ENCODE measurements at regions not wholly inside any gene's neighbourhood (a gene's known extent, or its start where the extent isn't known, plus 50 kb on each side); places are given as distances from the start of the nearest gene placed in this dataset.

- Histone ChIP-seq H3K36me3 (replicated peaks in 1 of 2) (no peaks in the 10 kb centered on the region), H3K27ac (no peak overlapping the region), H3K27me3 (no peaks in the 10 kb centered on the region), H3K4me1 (replicated peaks in 1 of 2) (no peaks in the 10 kb centered on the region), H3K9me3 (replicated peaks in 1 of 3) (no peaks in the 10 kb centered on the region), H3K4me3 (no peak overlapping the region)
- WGBS, 4 donors: 66 to 88% (median 74%) methylated on average over 2 of the region's 2 CpGs
- no peak for TF ChIP-seq CTCF (IDR thresholded peaks at IDR 0.05)
- no peak for TF ChIP-seq POLR2A (IDR thresholded peaks at IDR 0.05)
- DNase-seq: no peak
- intact Hi-C loops (cut with DNase I): no loop called here
These were observed 363.1 kb upstream of the OR4E1 start for GRCh38 chr14:22036541-22037239.

- intact Hi-C loops (cut with DNase I): no loop called here
- H3K27ac ChIP-seq: no peak overlapping the region
These were observed 352.9 kb upstream of the OR4E1 start for GRCh38 chr14:22026527-22026926.

GRCh38 chr14:22025879-22026278, 352.3 kb upstream of the OR4E1 start:
- no peak for TF ChIP-seq CTCF (IDR thresholded peaks at IDR 0.05)
- TF ChIP-seq POLR2A (IDR thresholded peaks at IDR 0.05): no peak
- no peak overlapping the region for H3K27ac ChIP-seq
- no peak overlapping the region for H3K4me3 ChIP-seq
- no peaks in the 10 kb centered on the region for H3K4me1 ChIP-seq (replicated peaks in 1 of 2)
- H3K27me3 ChIP-seq: no peaks in the 10 kb centered on the region
- no peaks in the 10 kb centered on the region for H3K9me3 ChIP-seq (replicated peaks in 1 of 3)
- H3K36me3 ChIP-seq (replicated peaks in 1 of 2): no peaks in the 10 kb centered on the region
- no peak for DNase-seq
- intact Hi-C loops (cut with DNase I): no loop called here
- WGBS, 4 donors: 54 to 75% (median 56%) methylated on average over 1 of the region's 1 CpG

More at GRCh38 chr14:22026527-22026926, 352.9 kb upstream of the OR4E1 start:
- H3K4me3 ChIP-seq: no peak overlapping the region
- no peaks in the 10 kb centered on the region for H3K27me3 ChIP-seq
- no peaks in the 10 kb centered on the region for H3K4me1 ChIP-seq (replicated peaks in 1 of 2)
- no peak for TF ChIP-seq CTCF (IDR thresholded peaks at IDR 0.05)
- TF ChIP-seq POLR2A (IDR thresholded peaks at IDR 0.05): no peak
- WGBS, 4 donors: 49 to 56% (median 54%) methylated on average over 2 of the region's 2 CpGs
- DNase-seq: no peak
- H3K9me3 ChIP-seq (replicated peaks in 1 of 3): no peaks in the 10 kb centered on the region
- H3K36me3 ChIP-seq (replicated peaks in 1 of 2): no peaks in the 10 kb centered on the region

GRCh38 chr14:22024137-22024536, 350.5 kb upstream of the OR4E1 start:
- H3K27ac ChIP-seq: no peak overlapping the region
- no peaks in the 10 kb centered on the region for H3K27me3 ChIP-seq
- H3K4me3 ChIP-seq: no peak overlapping the region
- H3K4me1 ChIP-seq (replicated peaks in 1 of 2): no peaks in the 10 kb centered on the region
- 9 to 16% (median 13%) methylated on average over 1 of the region's 1 CpG for WGBS, 4 donors
- intact Hi-C loops (cut with DNase I): no loop called here
- no peak for TF ChIP-seq POLR2A (IDR thresholded peaks at IDR 0.05)
- no peak for TF ChIP-seq CTCF (IDR thresholded peaks at IDR 0.05)
- no peaks in the 10 kb centered on the region for H3K9me3 ChIP-seq (replicated peaks in 1 of 3)
- H3K36me3 ChIP-seq (replicated peaks in 1 of 2): no peaks in the 10 kb centered on the region
- no peak for DNase-seq

Measured in adrenal gland (tissue), 9 donors.